Adipose tissue (tissue), 3 donors: ENCODE measurements at regions not wholly inside any gene's neighbourhood (a gene's known extent, or its start where the extent isn't known, plus 50 kb on each side); places are given as distances from the start of the nearest gene placed in this dataset.

Experiments used
- H3K27ac ChIP-seq: one replicate; pipeline ENCODE4 v1.5.1; 2013; ENCODE audit warnings: low read depth, low read length
- WGBS, 3 donors: extraction: QIAGEN DNeasy Blood & Tissue Kit; methylation state at CpG; one replicate each; pipeline ENCODE4 v1.1.7; 2013; 5-methylcytosine and 5-hydroxymethylcytosine counted together
- donor health status: healthy with polysubstance abuse.
- donor health status: Bipolar disorder and iron deficiency.
- donor health status: healthy.

DNA sequence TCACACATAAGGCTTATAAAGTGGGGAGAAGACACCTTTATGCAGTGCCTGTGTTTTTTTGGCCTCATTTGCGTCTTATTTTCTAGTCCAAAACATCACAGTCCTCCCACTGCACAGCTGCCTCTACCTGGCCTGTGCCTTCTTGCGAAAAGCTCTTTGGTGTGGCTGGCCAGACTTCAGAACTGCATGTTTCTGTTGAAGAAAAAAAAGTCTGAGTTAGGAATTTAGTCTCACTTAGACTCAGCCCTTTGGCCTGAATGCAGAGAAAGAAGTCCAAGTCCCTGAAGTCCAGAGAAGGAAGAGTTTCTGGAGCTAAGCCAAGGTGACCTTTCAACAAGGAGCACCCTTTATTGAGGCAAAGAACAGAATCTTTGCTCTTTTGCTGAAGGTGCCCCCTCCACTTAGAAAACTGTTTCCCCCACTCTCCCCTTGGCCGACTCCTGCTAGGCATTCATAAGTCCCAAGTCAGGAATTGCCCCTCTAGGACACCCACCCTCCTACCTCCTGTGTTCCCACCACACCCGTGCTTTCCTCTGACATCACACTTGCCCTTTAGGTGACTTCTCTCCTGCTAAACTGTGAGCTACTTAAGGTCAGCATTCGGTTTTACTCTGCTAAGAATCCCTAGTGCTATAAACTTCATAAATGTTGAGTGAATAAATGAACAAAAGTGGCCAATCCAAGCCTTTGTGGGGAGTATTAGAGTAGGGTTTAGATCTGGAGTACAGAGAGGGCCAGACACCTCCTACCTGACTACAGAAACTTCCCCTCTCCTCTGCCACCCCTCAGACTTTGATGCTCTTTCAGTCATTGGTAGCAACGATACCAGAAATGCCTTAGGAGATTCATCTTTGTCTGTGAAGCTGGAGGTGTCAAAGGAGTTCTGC lies 226.8 kb downstream of the LACC1 start:
- no peak overlapping the region for H3K27ac ChIP-seq
- WGBS, 3 donors = 51 to 72% (median 52%) methylated on average over 6 of the region's 6 CpGs

- no peak overlapping the region for H3K27ac ChIP-seq
- 67 to 79% (median 75%) methylated on average over 10 of the region's 10 CpGs for WGBS, 3 donors
Observed at GRCh38 chr13:44107357-44108121, 227.8 kb downstream of the LACC1 start.

DNA sequence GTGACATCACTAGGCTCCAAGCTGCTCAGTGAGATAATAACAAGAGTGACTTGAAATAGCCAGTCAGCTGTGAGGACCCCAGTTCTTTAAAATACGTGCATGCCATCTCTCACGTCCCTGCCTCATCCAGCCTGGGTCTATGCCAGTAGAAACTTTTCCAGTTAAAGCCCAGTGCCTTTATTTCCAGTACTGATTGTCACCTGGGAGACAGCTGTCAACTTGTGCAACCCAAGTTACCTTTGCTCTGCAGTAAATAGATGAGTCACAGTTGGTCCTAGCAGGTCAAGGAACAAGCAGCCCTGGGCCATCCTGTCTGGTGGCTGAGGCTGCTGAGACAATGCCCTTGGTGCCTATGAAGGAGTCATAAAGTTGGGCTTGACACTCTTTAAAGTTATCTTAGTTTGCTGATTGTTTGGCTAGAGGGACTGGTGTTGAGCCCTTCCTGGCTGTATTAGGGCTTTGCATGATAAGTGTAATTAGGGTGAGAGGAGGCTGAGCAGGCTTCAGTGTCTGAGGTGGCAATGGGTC lies 228.7 kb downstream of the LACC1 start:
- no peak overlapping the region for H3K27ac ChIP-seq
- WGBS, 3 donors = 48 to 70% (median 70%) methylated on average over 2 of the region's 2 CpGs

GRCh38 chr13:44110091-44110621 lies 230.5 kb downstream of the LACC1 start:
- 63 to 76% (median 75%) methylated on average over 7 of the region's 7 CpGs for WGBS, 3 donors
- no peak overlapping the region for H3K27ac ChIP-seq

DNA sequence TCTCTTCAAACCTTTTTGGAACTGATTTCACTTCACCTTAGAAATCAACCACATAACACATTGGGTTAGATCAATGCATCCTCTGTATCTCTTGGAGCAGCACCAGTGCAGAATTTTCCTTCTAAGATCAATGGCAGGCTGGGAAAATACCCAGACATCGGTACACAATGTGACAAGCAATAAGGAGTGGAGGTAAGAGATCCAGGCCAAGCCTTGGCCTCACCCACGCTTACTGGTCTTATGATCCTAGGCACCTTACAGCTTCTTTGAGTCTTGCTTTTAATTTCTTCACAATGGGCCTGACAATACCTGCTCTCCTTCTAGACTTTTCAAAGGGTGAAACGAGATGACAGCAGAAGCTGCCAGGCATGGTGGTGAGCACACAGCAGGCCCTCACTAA lies 232.0 kb downstream of the LACC1 start:
- H3K27ac ChIP-seq = no peak overlapping the region
- 52 to 93% (median 83%) methylated on average over 3 of the region's 3 CpGs for WGBS, 3 donors

DNA sequence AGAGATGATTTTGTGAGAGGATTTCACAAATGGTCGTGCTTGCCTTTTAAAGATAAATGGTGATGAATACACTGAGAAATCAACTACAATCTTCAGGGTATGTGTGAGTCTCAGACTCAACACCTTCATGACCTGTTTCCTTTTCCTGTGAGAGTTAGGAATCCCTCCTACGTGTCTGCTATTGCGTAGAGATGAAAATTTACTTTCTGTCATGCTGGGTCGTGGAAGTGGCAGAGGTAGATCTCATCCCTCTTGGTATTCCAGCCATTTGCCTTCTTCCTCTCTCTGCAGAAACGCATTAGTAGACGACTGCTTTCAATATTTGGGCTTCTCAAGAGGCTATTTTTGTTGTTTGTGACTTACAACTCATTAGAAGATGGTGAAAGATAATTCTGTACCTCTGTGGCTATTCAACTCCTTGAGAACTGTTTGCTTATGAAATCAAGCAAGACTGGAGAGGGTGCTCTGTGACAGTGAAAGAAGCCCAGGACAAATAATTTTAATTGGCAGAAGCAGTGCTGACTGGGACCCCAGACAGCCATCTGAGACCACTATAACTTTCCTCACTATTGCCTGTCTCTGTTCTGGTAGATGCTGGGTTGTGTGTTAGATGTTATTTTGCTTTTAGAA lies 233.1 kb downstream of the LACC1 start:
- WGBS, 3 donors = 81 to 84% (median 82%) methylated on average over 6 of the region's 6 CpGs
- H3K27ac ChIP-seq = no peak overlapping the region

- 47 to 67% (median 49%) methylated on average over 7 of the region's 7 CpGs for WGBS, 3 donors
- no peak overlapping the region for H3K27ac ChIP-seq
Observed at GRCh38 chr13:44116562-44117332, 237.0 kb downstream of the LACC1 start.

GRCh38 chr13:44117351-44117750 lies 237.6 kb downstream of the LACC1 start:
- 6 to 27% (median 8%) methylated on average over 3 of the region's 3 CpGs for WGBS, 3 donors
- H3K27ac ChIP-seq = no peak overlapping the region

GRCh38 chr13:44117816-44118215 lies 238.1 kb downstream of the LACC1 start:
- H3K27ac ChIP-seq = no peak overlapping the region
- 57 to 80% (median 62%) methylated on average over 2 of the region's 2 CpGs for WGBS, 3 donors

DNA sequence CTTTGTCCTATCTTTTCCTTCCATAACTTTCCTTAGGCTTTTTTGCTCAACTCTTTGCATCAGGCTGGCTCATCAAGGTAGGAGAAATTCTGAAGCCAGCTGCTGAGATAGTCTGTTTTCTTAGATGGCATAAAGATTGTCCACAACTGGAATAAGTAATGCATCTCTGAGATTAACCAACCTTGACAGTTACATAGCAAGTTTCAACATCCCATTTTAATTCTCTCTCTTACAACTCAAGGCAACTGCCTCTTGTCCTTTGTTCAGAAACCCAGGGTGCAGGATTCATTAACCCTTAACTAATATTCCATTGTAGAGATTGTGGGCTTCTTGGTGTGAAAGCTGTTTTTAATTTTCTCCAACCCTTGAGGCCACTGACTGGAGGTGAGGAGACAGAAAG lies 239.2 kb downstream of the LACC1 start:
- H3K27ac ChIP-seq = no peak overlapping the region

DNA sequence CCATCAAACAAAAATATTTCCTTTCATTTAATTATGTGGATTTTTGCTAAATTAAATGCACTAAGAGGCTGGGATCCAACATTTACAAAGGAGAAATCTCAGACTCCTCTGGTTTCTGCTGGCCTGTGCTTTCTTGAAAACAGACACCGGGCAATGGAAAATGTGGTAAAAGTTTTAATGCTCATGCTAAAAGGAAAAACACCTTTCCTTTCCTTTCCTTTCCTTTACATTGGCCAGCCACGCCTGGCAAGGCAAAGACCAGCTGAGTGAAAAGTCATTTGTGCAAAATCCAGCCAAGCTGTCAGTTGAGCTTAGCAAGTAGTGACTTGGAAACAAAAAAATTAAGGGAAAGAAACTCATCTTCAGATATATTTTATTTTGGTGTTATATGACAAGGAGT lies 240.3 kb downstream of the LACC1 start:
- no peak overlapping the region for H3K27ac ChIP-seq
- 76 to 92% (median 81%) methylated on average over 2 of the region's 2 CpGs for WGBS, 3 donors

- WGBS, 3 donors = 88 to 89% (median 88%) methylated on average over 9 of the region's 9 CpGs
- H3K27ac ChIP-seq = no peak overlapping the region
Observed at GRCh38 chr13:44120849-44121755, 241.4 kb downstream of the LACC1 start.

GRCh38 chr13:44124352-44124751 lies 244.6 kb downstream of the LACC1 start:
- H3K27ac ChIP-seq = no peak overlapping the region
- 60 to 88% (median 86%) methylated on average over 1 of the region's 1 CpG for WGBS, 3 donors

DNA sequence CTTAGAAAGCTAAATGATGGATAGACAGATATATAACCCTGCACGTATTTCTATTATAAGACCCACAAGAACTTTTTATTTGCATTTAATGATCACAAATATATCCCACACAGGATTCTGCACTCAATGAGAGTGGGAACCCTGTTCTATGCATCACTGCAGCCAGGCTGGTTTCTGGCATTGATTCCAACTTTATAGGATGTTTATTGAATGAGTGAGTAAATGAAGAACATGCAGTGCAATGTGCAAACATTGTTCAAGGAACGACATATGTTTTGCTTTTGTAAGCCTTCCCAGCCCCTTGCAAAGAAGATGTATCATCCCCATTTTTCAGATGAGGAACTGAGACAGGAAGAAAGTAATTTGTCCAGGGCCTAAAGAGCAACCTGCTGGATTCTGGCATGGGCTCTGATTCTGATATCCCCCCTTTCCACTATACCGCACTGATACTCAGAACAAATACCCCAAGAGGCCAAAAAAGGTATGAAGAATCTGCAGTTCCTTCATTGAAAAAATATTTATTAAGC lies 246.3 kb downstream of the LACC1 start:
- WGBS, 3 donors = 77 to 97% (median 95%) methylated on average over 3 of the region's 3 CpGs
- no peak overlapping the region for H3K27ac ChIP-seq

DNA sequence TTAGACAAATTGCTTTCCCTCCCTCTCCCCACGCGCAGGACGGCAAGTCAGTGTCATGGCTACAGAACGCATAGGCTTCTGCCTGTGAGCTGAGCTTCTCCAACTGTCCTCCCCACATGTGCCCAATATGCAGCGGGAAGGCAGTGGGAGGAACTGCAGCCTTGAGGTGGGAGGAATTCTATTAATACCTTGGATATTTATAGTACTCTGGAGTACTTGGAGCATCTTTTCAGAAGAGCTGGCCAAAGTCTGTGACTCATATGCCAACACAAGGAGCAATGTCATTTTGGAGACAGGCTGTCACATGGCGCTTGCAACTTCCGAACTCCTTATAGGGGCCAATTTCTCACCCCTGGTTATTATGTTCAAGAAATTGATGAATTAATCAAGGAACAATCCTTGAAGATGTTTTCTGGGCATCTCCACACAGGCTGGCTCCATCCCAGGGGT lies 245.0 kb upstream of the SERP2 start:
- H3K27ac ChIP-seq = no peak overlapping the region
- WGBS, 3 donors = 70 to 80% (median 79%) methylated on average over 7 of the region's 7 CpGs

DNA sequence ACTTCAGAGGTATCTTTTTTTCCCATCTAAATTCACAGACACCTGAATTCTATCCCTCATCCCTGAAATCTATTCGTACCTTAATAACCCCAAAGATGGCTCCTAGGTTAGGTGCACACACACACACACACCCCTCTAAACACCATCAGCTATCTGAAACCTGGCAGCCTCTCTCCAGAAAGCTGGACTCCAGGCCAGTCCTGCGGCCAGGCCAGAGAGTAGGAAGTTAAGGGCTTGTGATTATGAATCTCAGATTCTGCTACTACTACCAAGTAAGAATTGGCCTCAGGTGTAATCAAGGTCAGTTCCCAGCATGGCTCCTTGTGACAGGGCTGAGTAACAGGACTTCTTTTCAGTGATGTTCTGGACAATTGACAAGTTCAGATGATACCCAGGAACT lies 244.2 kb upstream of the SERP2 start:
- H3K27ac ChIP-seq = no peak overlapping the region
- WGBS, 3 donors = 79 to 87% (median 83%) methylated on average over 2 of the region's 2 CpGs

GRCh38 chr13:44131069-44131614 lies 242.5 kb upstream of the SERP2 start:
- H3K27ac ChIP-seq = no peak overlapping the region
- WGBS, 3 donors = 93 to 96% (median 94%) methylated on average over 5 of the region's 5 CpGs
